ENCODE measurements at regions not wholly inside any gene's neighbourhood (a gene's known extent, or its start where the extent isn't known, plus 50 kb on each side); places are given as distances from the start of the nearest gene placed in this dataset.

DNA sequence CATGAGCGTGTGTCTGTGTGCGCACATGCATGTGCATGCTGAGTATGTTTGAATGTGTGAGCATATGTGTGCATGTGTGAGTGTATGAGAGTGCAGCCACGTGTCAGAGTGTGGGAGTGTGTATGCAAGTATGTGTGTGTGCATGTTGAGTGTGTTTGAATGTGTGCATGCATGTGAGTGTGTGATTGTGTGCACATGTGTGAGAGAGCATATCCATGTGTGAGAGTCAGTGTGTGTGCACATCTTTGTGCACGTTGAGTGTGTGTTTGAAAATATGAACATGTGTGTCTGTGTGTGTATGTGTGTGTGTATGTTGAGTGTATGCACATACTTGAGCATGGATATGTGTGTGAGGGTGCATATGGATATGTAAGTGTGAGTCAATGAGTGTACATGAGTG lies 730.8 kb downstream of the VRK1 start:
- Histone ChIP-seq H3K27me3 (no peaks in the 10 kb centered on the region), H3K36me3 (no peaks in the 10 kb centered on the region), H3K9me3 (no peaks in the 10 kb centered on the region), H3K27ac (no peak overlapping the region), H3K4me3 (no peak overlapping the region), H3K4me1 (no peaks in the 10 kb centered on the region)
- intact Hi-C loops (cut with DNase I; ENCODE audit: low total_unique reads), result no loop called here
- TF ChIP-seq, protein P1, sequence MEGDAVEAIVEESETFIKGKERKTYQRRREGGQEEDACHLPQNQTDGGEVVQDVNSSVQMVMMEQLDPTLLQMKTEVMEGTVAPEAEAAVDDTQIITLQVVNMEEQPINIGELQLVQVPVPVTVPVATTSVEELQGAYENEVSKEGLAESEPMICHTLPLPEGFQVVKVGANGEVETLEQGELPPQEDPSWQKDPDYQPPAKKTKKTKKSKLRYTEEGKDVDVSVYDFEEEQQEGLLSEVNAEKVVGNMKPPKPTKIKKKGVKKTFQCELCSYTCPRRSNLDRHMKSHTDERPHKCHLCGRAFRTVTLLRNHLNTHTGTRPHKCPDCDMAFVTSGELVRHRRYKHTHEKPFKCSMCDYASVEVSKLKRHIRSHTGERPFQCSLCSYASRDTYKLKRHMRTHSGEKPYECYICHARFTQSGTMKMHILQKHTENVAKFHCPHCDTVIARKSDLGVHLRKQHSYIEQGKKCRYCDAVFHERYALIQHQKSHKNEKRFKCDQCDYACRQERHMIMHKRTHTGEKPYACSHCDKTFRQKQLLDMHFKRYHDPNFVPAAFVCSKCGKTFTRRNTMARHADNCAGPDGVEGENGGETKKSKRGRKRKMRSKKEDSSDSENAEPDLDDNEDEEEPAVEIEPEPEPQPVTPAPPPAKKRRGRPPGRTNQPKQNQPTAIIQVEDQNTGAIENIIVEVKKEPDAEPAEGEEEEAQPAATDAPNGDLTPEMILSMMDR (IDR thresholded peaks at IDR 0.05), result no peak
- DNase-seq, result no peak

GRCh38 chr14:97532052-97532451 lies 734.9 kb downstream of the VRK1 start:
- H3K4me1 ChIP-seq, result no peaks in the 10 kb centered on the region
- TF ChIP-seq, protein P1 (IDR thresholded peaks at IDR 0.05), result no peak
- no peaks in the 10 kb centered on the region for H3K27me3 ChIP-seq
- H3K36me3 ChIP-seq, result no peaks in the 10 kb centered on the region
- no peak overlapping the region for H3K4me3 ChIP-seq
- H3K9me3 ChIP-seq, result no peaks in the 10 kb centered on the region
- intact Hi-C loops (cut with DNase I; ENCODE audit: low total_unique reads), result no loop called here
- H3K27ac ChIP-seq, result no peak overlapping the region
- no peak for DNase-seq

DNA sequence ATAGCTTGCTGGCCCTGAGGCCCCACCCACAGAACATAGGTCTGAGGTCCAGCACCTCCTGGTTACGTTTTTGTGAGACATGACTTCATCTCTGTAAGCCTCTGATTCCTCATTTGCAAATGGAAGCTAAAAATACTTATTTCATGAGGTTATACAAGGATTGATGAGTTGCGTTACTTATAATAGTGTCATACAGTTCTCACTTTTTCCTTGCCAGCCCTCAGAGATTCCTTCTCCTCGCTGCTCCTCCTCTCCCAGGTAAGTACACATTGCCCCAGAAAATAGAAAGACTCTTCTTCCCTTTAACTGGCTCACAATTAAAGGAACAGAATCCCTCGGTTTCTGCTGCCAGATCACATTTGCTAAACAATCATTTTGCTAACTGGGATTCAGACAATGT lies 739.2 kb downstream of the VRK1 start:
- Histone ChIP-seq H3K4me3 (no peak overlapping the region), H3K27me3 (no peaks in the 10 kb centered on the region), H3K9me3 (no peaks in the 10 kb centered on the region), H3K27ac (no peak overlapping the region), H3K36me3 (no peaks in the 10 kb centered on the region), H3K4me1 (no peaks in the 10 kb centered on the region)
- intact Hi-C loops (cut with DNase I; ENCODE audit: low total_unique reads), result no loop called here
- DNase-seq, result no peak
- TF ChIP-seq, protein P1 (IDR thresholded peaks at IDR 0.05), result no peak

DNA sequence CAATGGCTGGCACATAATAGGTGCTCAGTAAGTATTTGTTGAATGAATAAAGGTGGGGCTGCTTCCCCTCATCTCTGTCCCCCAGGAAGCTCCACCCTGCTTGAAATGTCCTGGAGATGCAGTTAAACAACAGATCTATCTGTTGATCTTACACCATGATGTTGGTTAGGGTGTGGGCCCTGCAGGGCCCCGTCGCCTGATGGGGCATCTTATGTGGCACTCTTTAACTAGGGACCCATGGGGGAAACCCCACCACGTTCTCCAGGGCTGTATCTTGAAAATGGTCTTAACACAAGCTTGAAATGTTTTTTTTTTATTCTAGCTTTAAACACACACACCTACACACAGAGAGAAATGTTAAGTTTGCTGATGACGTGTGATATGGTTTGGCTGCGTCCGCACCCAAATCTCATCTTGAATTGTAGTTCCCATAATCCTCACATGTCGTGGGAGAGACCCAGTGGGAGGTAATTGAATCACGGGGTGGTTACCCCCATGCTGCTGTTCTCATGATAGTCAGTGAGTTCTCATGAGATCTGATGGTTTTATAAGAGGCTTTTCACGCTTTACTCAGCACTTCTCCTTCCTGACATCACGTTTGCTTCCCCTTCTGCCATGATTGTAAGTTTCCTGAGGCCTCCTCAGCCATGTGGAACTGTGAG lies 741.7 kb downstream of the VRK1 start:
- DNase-seq, result no peak
- Histone ChIP-seq H3K36me3 (no peaks in the 10 kb centered on the region), H3K27ac (no peak overlapping the region), H3K27me3 (no peaks in the 10 kb centered on the region), H3K4me3 (no peak overlapping the region), H3K4me1 (no peaks in the 10 kb centered on the region), H3K9me3 (no peaks in the 10 kb centered on the region)
- intact Hi-C loops (cut with DNase I; ENCODE audit: low total_unique reads), result no loop called here
- TF ChIP-seq, protein P1 (IDR thresholded peaks at IDR 0.05), result no peak

- no peaks in the 10 kb centered on the region for H3K27me3 ChIP-seq
- H3K27ac ChIP-seq, result no peak overlapping the region
- DNase-seq, result no peak
- H3K4me1 ChIP-seq, result no peaks in the 10 kb centered on the region
- TF ChIP-seq, protein P1 (IDR thresholded peaks at IDR 0.05), result no peak
- H3K4me3 ChIP-seq, result no peak overlapping the region
- H3K36me3 ChIP-seq, result no peaks in the 10 kb centered on the region
- intact Hi-C loops (cut with DNase I; ENCODE audit: low total_unique reads), result no loop called here
- H3K9me3 ChIP-seq, result no peaks in the 10 kb centered on the region
Observed at GRCh38 chr14:97539411-97539795, 742.2 kb downstream of the VRK1 start.

GRCh38 chr14:97539884-97540283 lies 742.7 kb downstream of the VRK1 start:
- H3K9me3 ChIP-seq, result no peaks in the 10 kb centered on the region
- no peaks in the 10 kb centered on the region for H3K4me1 ChIP-seq
- no peaks in the 10 kb centered on the region for H3K36me3 ChIP-seq
- DNase-seq, result no peak
- no peaks in the 10 kb centered on the region for H3K27me3 ChIP-seq
- TF ChIP-seq, protein P1 (IDR thresholded peaks at IDR 0.05), result no peak
- H3K27ac ChIP-seq, result no peak overlapping the region
- H3K4me3 ChIP-seq, result no peak overlapping the region
- intact Hi-C loops (cut with DNase I; ENCODE audit: low total_unique reads), result no loop called here
